GM18909 (cell line): ENCODE measurements at regions not wholly inside any gene's neighbourhood (a gene's known extent, or its start where the extent isn't known, plus 50 kb on each side); places are given as distances from the start of the nearest gene placed in this dataset.
"Not testable (repeated sequence)": the region's sequence is repeated elsewhere in the genome, so short reads cannot be mapped to it uniquely, and the experiment has no call there.

Experiments
- ATAC-seq: cut with Tn5 transposase; IDR thresholded peaks from one replicate; pipeline ENCODE4 v1.9.1; 2021; ENCODE audit warnings: mild to moderate bottlenecking; ENCODE audit not compliant: unreplicated experiment, poor library complexity

DNA sequence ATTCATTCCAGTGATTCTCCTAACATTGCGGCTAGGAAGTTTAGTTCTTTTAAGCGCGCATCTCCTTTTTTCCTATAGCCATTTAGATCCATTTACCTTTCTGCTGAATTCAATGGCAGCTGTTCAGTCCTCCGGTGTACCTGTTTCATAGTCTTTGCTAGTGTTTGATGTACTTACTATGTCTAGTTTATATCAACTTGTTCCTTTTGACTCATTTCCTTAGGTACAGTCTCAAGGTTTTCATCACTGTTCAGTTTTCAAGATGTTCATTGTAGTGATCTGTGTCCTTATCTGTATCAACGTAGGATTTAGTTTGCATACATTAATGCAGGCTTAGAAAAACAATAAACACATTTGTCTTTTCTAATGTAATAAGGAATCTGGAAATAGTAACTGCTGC lies 59.0 kb upstream of the MBNL1 start:
- no peak for ATAC-seq

DNA sequence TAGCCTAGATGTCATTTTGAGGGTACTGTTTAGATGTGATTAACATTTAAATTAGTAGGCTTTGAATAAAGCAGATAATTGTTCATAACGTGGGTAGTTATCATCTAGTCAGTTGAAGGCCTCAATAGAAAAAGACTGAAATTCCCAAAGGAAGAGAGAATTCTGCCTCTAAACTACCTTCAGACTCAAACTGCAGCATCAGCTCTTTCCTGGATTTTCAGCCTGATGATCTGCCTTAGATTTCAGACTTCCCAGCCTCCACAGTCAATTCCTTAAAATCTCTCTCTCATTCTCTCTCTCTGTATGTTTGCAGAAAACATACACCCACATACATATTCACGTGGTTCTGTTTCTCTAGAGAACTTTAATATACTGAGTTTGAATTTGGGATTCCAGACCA lies 58.0 kb upstream of the MBNL1 start:
- no peak for ATAC-seq

DNA sequence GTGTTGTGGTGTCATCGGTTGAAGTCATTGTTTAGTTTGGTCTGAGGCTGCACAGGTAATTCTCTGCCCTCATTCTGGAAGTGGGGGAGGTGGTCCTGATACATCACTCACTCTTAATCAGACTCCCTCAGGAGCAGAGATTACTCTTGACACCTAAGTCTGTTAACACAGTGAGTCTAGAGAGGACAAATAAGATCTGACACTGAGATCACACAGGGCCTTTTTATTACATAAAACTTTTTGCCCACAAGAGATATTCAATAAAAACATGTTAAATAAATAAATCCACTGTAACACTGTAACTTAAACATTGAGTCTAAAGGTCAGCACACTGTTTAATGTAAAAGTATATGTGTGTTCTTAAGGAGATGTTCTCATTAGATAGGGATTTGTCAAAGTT lies 57.1 kb upstream of the MBNL1 start:
- no peak for ATAC-seq

DNA sequence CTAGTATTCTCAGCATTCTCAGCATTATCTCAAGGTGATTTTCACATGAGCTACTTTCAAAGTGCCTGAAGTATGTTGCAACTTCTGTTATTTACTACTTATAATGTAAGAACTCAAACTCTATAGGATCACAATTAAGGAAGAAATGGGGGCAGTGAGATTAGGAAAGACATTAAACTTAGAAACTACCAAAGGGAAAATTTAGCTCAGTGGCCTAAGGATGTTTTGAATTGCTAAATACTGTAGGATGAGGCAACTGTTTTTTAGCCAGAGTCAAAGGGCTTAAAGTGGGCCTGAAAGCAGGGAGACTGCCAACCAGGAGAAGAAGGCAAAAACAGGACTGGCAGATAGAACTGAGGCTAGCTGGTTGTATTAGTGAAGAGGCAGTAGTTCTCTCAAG lies 55.5 kb upstream of the MBNL1 start:
- ATAC-seq, result no peak

DNA sequence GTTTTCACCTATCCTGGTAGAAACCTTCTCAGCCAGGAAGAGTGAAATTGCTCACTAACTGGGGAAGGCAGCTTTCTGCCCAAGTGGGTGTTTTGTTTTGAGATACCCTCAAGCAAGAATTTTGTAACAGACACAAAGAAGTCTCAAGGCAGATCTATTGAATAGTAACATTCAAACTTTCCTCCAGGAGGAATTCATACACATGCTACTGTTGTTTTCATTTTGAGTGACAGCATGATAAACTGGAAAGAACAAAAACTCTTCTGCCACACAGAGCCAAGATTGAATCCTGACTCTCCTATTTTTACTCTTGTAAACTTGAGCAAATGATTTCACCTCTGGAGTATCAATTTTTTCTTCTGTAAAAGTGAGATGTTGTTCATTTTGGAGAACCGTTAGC lies 54.8 kb upstream of the MBNL1 start:
- no peak for ATAC-seq

- ATAC-seq, result not testable (repeated sequence)
These were observed 51.5 kb upstream of the MBNL1 start for GRCh38 chr3:152216960-152217865.

GRCh38 chr3:152218602-152219001 lies 50.1 kb upstream of the MBNL1 start:
- ATAC-seq, result no peak
